ENCODE measurements at regions not wholly inside any gene's neighbourhood (a gene's known extent, or its start where the extent isn't known, plus 50 kb on each side); places are given as distances from the start of the nearest gene placed in this dataset.

DNA sequence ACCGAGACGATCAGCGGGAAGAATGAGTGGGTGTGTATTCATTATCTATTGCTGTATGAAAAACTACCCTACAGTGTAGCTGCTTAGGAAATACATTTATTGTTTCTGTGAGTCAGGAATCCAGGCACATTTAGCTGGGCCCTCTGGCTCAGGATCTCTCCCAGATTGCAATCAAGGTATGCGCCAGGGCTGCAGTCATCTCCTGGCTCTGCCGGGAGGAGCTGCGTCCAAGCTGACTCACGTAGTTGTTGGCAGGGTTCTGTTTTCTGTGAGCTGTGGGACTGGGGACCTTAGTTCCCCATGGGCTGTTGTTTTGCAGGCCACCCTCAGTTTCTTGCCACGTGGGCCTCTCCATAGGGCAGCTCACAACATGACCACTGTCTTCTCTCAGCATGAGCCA lies 68.2 kb upstream of the FUCA2 start:
- TF ChIP-seq, protein P1, sequence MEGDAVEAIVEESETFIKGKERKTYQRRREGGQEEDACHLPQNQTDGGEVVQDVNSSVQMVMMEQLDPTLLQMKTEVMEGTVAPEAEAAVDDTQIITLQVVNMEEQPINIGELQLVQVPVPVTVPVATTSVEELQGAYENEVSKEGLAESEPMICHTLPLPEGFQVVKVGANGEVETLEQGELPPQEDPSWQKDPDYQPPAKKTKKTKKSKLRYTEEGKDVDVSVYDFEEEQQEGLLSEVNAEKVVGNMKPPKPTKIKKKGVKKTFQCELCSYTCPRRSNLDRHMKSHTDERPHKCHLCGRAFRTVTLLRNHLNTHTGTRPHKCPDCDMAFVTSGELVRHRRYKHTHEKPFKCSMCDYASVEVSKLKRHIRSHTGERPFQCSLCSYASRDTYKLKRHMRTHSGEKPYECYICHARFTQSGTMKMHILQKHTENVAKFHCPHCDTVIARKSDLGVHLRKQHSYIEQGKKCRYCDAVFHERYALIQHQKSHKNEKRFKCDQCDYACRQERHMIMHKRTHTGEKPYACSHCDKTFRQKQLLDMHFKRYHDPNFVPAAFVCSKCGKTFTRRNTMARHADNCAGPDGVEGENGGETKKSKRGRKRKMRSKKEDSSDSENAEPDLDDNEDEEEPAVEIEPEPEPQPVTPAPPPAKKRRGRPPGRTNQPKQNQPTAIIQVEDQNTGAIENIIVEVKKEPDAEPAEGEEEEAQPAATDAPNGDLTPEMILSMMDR (IDR thresholded peaks at IDR 0.05; ENCODE audit: low read length), result no peak
- TF ChIP-seq EZH2 (IDR thresholded peaks at IDR 0.05; ENCODE audit: borderline replicate concordance, low read length), result no peak
